Activated CD4-positive, alpha-beta T cell treated with anti-CD3 and anti-CD28 coated beads for 36 hours (primary cell): ENCODE measurements at regions not wholly inside any gene's neighbourhood (a gene's known extent, or its start where the extent isn't known, plus 50 kb on each side); places are given as distances from the start of the nearest gene placed in this dataset.

Source experiments
- ATAC-seq: fragments of 200-7000 bp; cut with Tn5 transposase; one replicate; pipeline ENCODE4 v1.10.0; 2021; ENCODE audit warnings: mild to moderate bottlenecking, moderate library complexity
- CTCF ChIA-PET: fragments of 350-600 bp; sonication (Branson Sonifier 250); formaldehyde crosslinking; loops from one replicate; lab custom pipeline; 2021; ENCODE audit warnings: antibody characterized with exemption; lab: Charles Lee
- POLR2A ChIA-PET: fragments of 350-600 bp; sonication (Branson Sonifier 250); formaldehyde crosslinking; loops from one replicate; lab custom pipeline; 2021; ENCODE audit warnings: antibody characterized with exemption, inconsistent platforms; lab: Charles Lee
- DNase-seq: peaks from one replicate; pipeline ENCODE4 v3.0.0-alpha.2; 2020
- H3K27ac Mint-ChIP-seq: one replicate; pipeline ENCODE4 v1.8.0; 2021; ENCODE audit warnings: mixed read lengths
- H3K27me3 Mint-ChIP-seq: one replicate; pipeline ENCODE4 v1.8.0; 2021; ENCODE audit warnings: mixed read lengths
- H3K36me3 Mint-ChIP-seq: one replicate; pipeline ENCODE4 v1.8.0; 2021; ENCODE audit warnings: low read depth, mixed read lengths
- H3K4me1 Mint-ChIP-seq: one replicate; pipeline ENCODE4 v1.8.0; 2021; ENCODE audit warnings: mixed read lengths
- H3K4me3 Mint-ChIP-seq: one replicate; pipeline ENCODE4 v1.8.0; 2021; ENCODE audit warnings: mild to moderate bottlenecking, moderate library complexity, mixed read lengths
- H3K9me3 Mint-ChIP-seq: one replicate; pipeline ENCODE4 v1.8.0; 2021; ENCODE audit warnings: low read depth, mixed read lengths
- intact Hi-C, 2 experiments: fragments of 100-400 bp; cut with DNase I in 1 of 2; cut with micrococcal nuclease in 1 of 2; formaldehyde crosslinking; loops; one replicate each; pipeline versions ENCODE4 v1.14.2 to v1.15.1; 2022 to 2024; cut with DNase I, micrococcal nuclease

DNA sequence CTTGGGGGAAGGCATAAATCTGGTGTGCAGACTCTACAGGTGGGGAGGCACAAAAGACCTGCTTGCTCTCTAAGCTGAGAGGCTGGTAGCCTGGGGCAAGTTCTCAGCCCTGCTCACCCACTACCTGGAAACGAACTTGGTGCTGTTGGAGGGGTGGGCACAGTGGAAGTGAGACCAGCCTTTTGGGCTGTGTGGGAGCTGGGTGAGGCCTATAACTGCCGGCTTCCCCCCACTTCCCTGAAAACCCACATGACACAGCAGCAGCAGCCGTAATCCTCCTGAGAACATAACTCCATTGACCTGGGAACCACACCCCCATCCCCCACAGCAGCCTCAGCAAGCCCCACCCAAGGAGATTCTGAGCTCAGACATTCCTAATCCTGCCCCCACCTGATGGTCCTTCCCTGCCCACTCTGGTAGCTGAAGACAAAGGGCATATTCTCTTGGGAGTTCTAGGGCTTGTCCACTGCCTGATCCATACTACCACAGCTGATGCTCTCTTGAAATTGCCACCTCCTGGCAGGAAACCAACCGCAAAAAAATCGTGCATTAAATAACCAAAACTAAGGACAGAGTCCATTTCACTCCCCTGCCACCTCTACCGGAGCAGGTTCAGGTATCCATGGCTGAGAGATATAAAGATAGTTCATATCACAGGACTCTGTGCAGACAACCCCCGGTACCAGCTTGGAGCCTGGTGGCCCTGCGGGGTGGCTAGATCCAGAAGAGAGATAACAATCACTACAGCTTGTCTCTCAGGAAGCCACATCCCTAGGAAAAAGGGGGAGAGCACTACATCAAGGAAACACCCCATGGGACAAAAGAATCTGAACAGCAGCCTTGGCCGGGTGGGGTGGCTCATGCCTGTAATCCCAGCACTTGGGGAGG is 178.1 kb downstream of the NDUFA10 start:
- no peak for ATAC-seq
- Mint-ChIP-seq H3K27me3 (peaks cover 9% of the 10 kb centered on the region), H3K27ac (no peak overlapping the region), H3K4me1 (peaks cover 2% of the 10 kb centered on the region), H3K36me3 (peaks cover 4% of the 10 kb centered on the region), H3K4me3 (no peak overlapping the region), H3K9me3 (peaks cover 8% of the 10 kb centered on the region)
- ChIA-PET CTCF (no interaction called here), POLR2A (no interaction called here)
- DNase-seq = no peak
- intact Hi-C loops = no loop called here

DNA sequence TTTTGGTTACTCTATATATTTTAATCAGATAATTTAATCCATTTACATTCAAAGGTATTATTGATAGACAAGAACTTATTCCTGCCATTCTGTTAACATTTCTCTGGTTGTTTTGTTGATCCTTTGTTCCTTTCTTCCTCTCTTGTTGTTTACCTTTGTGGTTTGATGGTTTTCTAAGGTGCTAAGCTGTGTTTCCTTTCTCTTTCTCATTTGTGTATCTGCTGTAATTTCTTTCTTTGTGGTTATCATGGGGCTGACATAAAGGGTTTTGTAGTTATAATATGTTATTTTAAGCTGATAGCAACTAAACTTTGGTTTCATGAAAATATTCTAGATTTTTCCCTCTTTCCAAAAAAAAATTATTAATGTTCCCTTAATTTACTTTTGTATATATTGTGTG is 179.2 kb downstream of the NDUFA10 start:
- ATAC-seq (no peak), DNase-seq (no peak)
- Mint-ChIP-seq H3K4me1 (peaks cover 2% of the 10 kb centered on the region), H3K36me3 (peaks cover 4% of the 10 kb centered on the region), H3K27me3 (peaks cover 9% of the 10 kb centered on the region), H3K9me3 (peaks cover 2% of the 10 kb centered on the region), H3K27ac (no peak overlapping the region), H3K4me3 (no peak overlapping the region)
- ChIA-PET CTCF (no interaction called here), POLR2A (no interaction called here)
- intact Hi-C loops = no loop called here

DNA sequence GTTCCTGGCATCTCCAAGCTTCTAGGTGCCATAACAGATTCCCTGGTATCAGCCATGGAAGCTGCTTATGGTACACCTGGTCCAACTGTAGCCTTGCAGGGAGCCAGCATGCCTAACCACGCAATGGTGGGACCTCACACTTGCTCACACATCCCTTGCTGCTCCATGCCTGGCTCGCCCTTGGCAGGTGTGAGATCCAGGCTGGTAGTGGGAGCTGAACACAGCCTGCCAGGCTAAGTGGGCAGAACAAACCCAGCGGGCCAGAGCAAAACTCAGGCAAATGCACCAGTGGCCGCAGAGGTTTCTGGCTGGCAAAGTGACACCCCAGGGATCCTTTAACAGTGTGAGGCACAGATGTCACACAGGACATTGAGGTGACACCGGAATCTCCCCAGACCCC is 185.8 kb downstream of the NDUFA10 start:
- Mint-ChIP-seq H3K4me1 (no peaks in the 10 kb centered on the region), H3K9me3 (no peaks in the 10 kb centered on the region), H3K4me3 (no peak overlapping the region), H3K36me3 (peaks cover 4% of the 10 kb centered on the region), H3K27ac (no peak overlapping the region), H3K27me3 (peaks cover 6% of the 10 kb centered on the region)
- ChIA-PET CTCF (no interaction called here), POLR2A (no interaction called here)
- intact Hi-C loops = no loop called here
- no peak for ATAC-seq
- DNase-seq = no peak

DNA sequence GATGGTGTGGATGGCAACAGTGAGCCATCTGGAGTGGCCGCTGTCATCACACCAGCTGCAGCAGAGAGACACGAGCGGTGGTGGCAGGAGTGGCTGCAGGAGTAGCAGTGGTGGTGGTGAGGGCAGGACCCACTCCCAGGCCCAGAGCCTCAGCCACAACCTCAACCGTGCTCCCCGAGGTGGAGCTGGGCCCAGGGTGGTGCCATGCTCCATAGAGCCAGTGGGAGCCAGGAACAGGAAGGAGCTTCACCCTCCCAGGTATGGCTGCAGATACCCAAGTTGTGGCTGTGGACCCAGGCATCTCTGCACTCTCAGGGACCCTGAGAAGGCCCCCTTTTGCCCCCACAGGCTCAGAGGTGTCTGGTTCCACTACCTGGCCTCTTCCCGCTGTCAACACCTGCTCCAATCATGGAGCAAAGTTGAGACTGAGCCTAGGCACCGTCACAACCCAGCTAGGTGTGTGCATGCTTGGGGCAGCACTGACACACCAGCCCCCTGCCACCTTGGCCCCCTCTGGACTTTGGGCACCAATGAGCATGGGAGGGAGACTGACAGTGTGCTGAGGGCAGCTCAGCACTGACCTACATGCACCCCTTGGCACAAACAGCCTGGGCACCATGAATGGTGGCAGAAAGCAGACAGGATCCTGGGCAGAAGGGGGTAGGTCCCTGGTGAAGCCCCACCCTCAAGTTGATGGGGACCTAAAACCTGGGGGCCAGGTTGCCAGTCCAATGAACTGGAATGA is 188.9 kb downstream of the NDUFA10 start:
- ATAC-seq (no peak), DNase-seq (no peak)
- H3K36me3 Mint-ChIP-seq = no peaks in the 10 kb centered on the region
- CTCF ChIA-PET = no interaction called here
- no peaks in the 10 kb centered on the region for H3K4me1 Mint-ChIP-seq
- intact Hi-C loops = no loop called here
- POLR2A ChIA-PET = no interaction called here
- H3K27ac Mint-ChIP-seq = no peak overlapping the region
- no peaks in the 10 kb centered on the region for H3K9me3 Mint-ChIP-seq
- H3K27me3 Mint-ChIP-seq = no peaks in the 10 kb centered on the region
- no peak overlapping the region for H3K4me3 Mint-ChIP-seq

DNA sequence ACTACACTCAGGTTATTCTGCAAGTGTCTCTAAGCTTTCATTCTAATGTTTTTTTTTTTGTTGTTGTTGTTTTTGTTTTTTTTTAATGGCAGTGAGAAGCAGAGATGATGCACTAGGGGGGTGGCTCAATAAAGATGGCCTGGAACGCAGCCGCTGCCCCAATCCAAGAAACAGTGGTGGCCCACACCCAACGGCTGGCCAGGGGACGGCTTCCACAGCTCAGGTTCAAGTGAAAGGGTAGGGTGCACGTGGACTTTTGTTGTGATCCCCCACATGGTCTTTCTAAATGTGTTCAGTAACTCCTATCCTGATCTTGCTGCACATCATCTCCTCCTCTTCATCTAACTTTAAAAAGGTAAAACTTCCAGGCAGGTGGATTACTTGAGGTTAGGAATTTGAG is 190.1 kb downstream of the NDUFA10 start:
- H3K27ac Mint-ChIP-seq = no peak overlapping the region
- ChIA-PET CTCF (no interaction called here), POLR2A (no interaction called here)
- DNase-seq (no peak), ATAC-seq (no peak)
- H3K27me3 Mint-ChIP-seq = no peaks in the 10 kb centered on the region
- H3K4me1 Mint-ChIP-seq = no peaks in the 10 kb centered on the region
- H3K9me3 Mint-ChIP-seq = no peaks in the 10 kb centered on the region
- H3K36me3 Mint-ChIP-seq = no peaks in the 10 kb centered on the region
- H3K4me3 Mint-ChIP-seq = no peak overlapping the region
- intact Hi-C loops = no loop called here

DNA sequence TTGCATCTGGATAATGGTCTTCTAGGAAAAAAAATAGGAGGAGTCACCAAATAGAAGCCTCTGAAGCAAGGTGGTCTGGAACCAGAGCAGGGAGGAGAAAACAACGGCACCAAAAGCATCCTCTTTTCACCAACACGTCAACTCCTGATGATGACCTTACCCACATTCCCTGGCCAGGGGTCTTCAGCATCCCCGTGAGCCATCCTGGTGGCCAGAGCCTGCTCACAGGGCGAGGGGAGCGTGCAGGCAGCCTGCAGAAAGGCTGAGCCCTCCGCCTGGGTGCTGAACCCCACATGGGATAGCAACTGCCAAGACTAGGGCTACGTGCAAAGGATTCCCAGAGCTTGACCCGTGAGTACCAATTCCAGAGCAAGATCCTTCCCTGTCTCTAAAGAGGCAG is 191.0 kb downstream of the NDUFA10 start:
- POLR2A ChIA-PET = no interaction called here
- no peak for ATAC-seq
- CTCF ChIA-PET = no interaction called here
- no peak for DNase-seq
- Mint-ChIP-seq H3K4me1 (no peaks in the 10 kb centered on the region), H3K4me3 (no peak overlapping the region), H3K36me3 (no peaks in the 10 kb centered on the region), H3K27me3 (no peaks in the 10 kb centered on the region), H3K27ac (no peak overlapping the region), H3K9me3 (no peaks in the 10 kb centered on the region)
- intact Hi-C loops = no loop called here

DNA sequence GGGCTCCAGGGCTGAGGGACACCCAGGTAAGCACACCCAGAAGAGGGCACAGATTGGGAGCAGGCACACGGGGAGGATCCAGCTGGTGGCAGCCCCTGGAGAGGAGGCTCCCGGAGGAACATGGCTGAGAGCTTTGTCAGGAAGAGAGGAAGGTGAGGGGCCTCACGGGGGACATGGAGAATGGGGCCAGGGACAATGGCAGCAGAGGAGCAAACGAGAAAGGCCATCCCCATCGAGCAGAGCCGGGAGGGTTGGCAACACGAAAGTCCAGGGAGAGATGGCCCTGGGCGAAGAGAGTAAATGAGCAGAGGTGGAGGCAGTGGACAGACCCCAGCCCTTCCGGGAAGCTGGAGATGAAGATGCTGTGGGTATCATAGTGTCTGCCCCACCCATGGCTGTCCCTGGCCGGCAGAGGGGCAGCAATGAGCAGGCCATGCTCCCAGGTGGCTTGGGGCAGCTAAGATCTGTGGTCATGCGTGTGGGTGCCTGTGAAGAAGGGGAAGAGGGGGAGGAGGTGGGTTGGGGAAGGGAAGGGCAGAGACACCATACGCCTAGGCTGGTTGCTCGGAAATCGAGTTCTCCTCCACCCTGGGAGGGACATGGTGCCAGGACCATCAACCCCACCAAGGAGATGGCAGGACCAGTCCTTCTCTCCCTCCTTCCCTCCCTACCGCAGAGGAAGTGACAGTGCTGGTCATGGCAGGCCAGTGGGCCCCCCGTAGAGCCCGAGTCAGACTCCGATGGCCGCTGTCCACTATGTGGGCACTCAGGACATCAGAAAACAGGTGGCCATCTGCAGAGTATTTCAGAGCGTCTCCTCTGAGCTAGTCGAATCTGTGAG is 191.7 kb downstream of the NDUFA10 start:
- Mint-ChIP-seq H3K27me3 (no peaks in the 10 kb centered on the region), H3K9me3 (no peaks in the 10 kb centered on the region), H3K4me1 (no peaks in the 10 kb centered on the region), H3K4me3 (no peak overlapping the region), H3K27ac (no peak overlapping the region), H3K36me3 (no peaks in the 10 kb centered on the region)
- CTCF ChIA-PET = no interaction called here
- POLR2A ChIA-PET = no interaction called here
- no peak for DNase-seq
- intact Hi-C loops = no loop called here
- no peak for ATAC-seq

DNA sequence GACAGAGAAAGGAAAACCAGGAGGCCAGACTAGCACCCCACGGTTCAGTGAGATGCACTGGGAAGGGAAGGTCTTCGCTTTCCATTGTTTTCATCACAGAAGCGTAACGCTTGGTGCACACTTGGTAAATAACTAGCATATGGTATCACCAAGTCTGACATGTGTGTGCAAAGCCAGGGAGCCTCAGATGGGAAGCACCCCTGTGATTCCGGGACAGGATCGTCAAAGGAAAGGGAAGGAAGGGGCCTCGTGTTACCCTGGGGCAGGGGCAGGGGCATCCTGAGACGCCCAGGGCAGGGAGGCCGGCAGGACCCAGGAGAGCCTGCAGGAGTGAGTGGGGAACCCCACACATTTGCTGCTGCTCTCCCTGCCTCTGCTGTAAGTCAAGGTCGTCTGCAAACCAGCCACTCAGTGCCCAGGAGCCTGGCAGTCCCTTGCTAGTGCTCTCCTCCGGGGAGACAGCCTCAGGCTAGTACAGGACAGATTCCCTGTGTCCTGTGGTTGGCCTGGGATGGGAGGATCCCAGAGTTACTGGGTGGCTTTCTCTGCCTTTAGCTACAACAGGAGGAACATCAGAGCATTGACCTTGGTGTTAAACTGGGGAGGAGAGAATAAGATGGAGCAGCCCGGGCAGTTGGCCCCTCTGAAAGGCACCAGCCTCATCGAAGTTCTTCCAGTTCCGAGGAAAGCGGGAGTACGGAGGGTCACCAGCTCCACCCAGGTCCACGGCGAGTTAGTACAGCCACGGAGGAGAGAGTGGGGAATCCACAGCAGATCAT is 192.5 kb downstream of the NDUFA10 start:
- intact Hi-C loops = no loop called here
- DNase-seq (no peak), ATAC-seq (no peak)
- no peak overlapping the region for H3K27ac Mint-ChIP-seq
- ChIA-PET POLR2A (no interaction called here), CTCF (no interaction called here)
- no peak overlapping the region for H3K4me3 Mint-ChIP-seq
- no peaks in the 10 kb centered on the region for H3K4me1 Mint-ChIP-seq
- no peaks in the 10 kb centered on the region for H3K9me3 Mint-ChIP-seq
- H3K27me3 Mint-ChIP-seq = no peaks in the 10 kb centered on the region
- H3K36me3 Mint-ChIP-seq = no peaks in the 10 kb centered on the region

DNA sequence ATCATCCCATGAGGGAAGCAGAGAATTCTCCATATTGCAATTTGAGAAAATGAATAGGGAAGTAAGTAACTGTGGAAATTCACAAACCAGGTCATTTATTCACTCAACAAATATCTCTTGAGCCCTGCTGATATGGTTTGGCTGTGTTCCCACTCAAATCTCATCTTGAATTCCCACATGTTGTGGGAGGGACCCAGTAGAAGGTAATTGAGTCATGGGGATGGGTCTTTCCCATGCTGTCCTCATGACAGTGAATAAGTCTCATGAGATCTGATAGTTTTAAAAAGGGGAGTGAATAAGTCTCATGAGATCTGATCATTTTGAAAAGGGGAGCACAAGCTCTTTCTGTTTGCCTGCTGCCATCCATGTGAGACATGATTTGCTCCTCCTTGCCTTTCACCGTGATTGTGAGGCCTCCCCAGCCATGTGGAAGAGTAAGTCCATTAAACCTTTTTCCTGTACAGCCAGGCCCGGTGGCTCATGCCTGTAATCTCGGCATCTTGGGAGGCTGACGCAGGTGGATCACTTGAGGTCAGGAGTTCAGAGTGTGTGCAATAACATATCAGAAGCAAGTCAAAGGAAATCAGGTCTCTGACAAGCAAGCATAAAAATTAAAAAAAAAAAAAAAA is 193.2 kb downstream of the NDUFA10 start:
- intact Hi-C loops = no loop called here
- POLR2A ChIA-PET = no interaction called here
- DNase-seq = no peak

DNA sequence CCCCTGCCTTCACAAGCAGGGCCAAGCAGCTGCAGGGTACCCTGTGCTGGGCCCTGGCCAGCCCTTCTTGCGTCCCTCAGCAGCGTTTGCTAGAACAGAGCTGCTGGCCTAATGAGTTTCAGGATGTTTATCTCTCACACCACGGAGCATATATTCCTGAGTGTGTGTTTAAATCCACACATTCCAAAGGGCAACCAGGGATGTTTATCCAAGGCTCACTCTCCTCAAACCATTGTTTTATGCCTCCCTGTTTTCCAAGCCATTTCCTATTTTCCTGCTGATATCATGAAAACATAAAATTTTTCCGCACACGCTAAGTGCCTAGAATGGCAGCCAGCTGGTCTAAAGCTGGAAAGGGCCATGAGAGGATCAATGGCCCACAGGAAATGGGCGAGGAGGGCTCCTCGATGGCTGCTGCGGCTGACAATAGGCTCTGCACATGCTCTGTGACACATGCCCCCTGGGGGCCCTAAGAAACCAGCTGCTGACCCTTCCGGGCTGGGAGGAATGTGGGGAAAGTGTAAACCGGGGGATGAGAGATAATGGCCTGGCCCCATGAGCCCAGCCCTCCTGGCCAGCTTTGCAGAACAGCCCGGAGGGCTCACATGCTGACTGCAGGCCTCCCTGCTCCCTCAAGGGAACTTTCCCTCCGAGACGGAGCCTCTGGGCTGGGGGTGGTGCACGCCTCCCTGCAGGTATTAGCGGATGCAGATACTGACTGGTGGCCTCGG is 194.0 kb downstream of the NDUFA10 start:
- Mint-ChIP-seq H3K36me3 (no peaks in the 10 kb centered on the region), H3K27me3 (no peaks in the 10 kb centered on the region), H3K4me3 (no peak overlapping the region), H3K4me1 (no peaks in the 10 kb centered on the region), H3K9me3 (no peaks in the 10 kb centered on the region), H3K27ac (no peak overlapping the region)
- intact Hi-C loops = no loop called here
- no peak for DNase-seq
- CTCF ChIA-PET = no interaction called here
- no peak for ATAC-seq
- POLR2A ChIA-PET = no interaction called here

More for the DNA sequence above, 193.2 kb downstream of the NDUFA10 start:
- no peaks in the 10 kb centered on the region for H3K4me1 Mint-ChIP-seq
- H3K36me3 Mint-ChIP-seq = no peaks in the 10 kb centered on the region
- no peaks in the 10 kb centered on the region for H3K27me3 Mint-ChIP-seq
- CTCF ChIA-PET = no interaction called here
- no peaks in the 10 kb centered on the region for H3K9me3 Mint-ChIP-seq
- ATAC-seq = no peak
- no peak overlapping the region for H3K4me3 Mint-ChIP-seq
- no peak overlapping the region for H3K27ac Mint-ChIP-seq
